ENCODE measurements at regions not wholly inside any gene's neighbourhood (a gene's known extent, or its start where the extent isn't known, plus 50 kb on each side); places are given as distances from the start of the nearest gene placed in this dataset.

DNA sequence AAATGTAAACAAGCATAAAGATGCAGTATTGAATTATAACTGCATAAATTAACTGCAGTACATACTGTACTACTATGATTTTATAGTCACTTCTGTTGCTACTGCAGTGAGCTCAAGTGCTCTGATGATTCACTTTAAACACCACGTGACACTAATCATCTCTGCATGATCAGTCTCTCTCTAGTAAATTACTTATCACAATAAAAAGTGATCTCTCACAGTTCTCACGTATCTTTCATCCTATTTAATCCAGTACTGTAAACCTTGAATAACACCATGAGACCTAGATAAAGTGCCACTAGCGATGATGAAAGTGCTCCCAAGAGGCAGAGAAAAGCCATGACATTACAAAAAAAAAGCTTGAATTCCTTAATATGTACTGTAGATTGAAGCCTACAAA lies 1242.0 kb downstream of the AMY1C start:
- TF ChIP-seq POLR2A (IDR thresholded peaks at IDR 0.05; ENCODE audit: low read depth, low read length) (no peak), POLR2AphosphoS5 (IDR thresholded peaks at IDR 0.05; ENCODE audit: low read depth, low read length) (no peak), TAF1 (IDR thresholded peaks at IDR 0.05; ENCODE audit: low read depth, low read length) (no peak), POU2F2 (IDR thresholded peaks at IDR 0.05; ENCODE audit: low read depth, low read length) (no peak), SPI1 (IDR thresholded peaks at IDR 0.05; ENCODE audit: low read depth, low read length) (no peak), PAX5 (IDR thresholded peaks at IDR 0.05; ENCODE audit: insufficient read depth, low read length, severe bottlenecking) (no peak)
